SK-N-SH (cell line): ENCODE measurements at regions not wholly inside any gene's neighbourhood (a gene's known extent, or its start where the extent isn't known, plus 50 kb on each side); places are given as distances from the start of the nearest gene placed in this dataset.
"Not testable (repeated sequence)": the region's sequence is repeated elsewhere in the genome, so short reads cannot be mapped to it uniquely, and the experiment has no call there.

Source experiments
- CTCF ChIA-PET: fragments of 300-600, 350-600 bp; formaldehyde crosslinking; extraction: SDS; loops from one replicate; lab custom pipeline; 2021; lab: Yijun Ruan, JAX
- POLR2A ChIA-PET: fragments of 350-600 bp; sonication (Branson Sonifier 250); formaldehyde crosslinking; extraction: SDS; loops from one replicate; lab custom pipeline; 2020; ENCODE audit warnings: antibody characterized with exemption, inconsistent platforms; lab: Yijun Ruan, JAX
- DNase-seq: peaks from one replicate; pipeline ENCODE4 v3.0.0; 2012
- H2AFZ ChIP-seq: fragments of 200-600 bp; sonication (generic); 2 replicates; pipeline ENCODE4 v1.8.1; 2016; ENCODE audit warnings: antibody characterized with exemption, mild to moderate bottlenecking, low read depth
- H3F3A ChIP-seq: fragments of 200-600 bp; sonication (generic); replicated peaks from 2 replicates; pipeline ENCODE3; 2016; ENCODE audit warnings: antibody characterized with exemption, mild to moderate bottlenecking; ENCODE audit not compliant: insufficient read depth
- H3K27ac ChIP-seq, 2 experiments: fragments of 200-500 bp in 1 of 2; fragments of 200-600 bp in 1 of 2; sonication (Bioruptor generic) in 1 of 2; sonication (generic), shearing (Covaris generic) in 1 of 2; 2 replicates each; pipeline versions ENCODE4 v1.5.1 to v1.6.1; 2014 to 2016; ENCODE audit warnings: low read depth in 2 of 2, inconsistent platforms in 1 of 2, low read length in 1 of 2, mild to moderate bottlenecking in 1 of 2, mixed read lengths in 1 of 2
- H3K27me3 ChIP-seq: fragments of 200-600 bp; sonication (generic), shearing (Covaris generic); 2 replicates; pipeline ENCODE4 v1.6.1; 2016; ENCODE audit warnings: mixed run types; ENCODE audit not compliant: insufficient read depth
- H3K36me3 ChIP-seq, 2 experiments: fragments of 200-500 bp in 1 of 2; fragments of 200-600 bp in 1 of 2; sonication (Bioruptor generic) in 1 of 2; sonication (generic) in 1 of 2; replicated peaks in 1 of 2; 2 replicates each; pipeline versions ENCODE3 to v1.5.1; 2014 to 2016; ENCODE audit warnings: low read length in 1 of 2, mild to moderate bottlenecking in 1 of 2; ENCODE audit not compliant: insufficient read depth in 2 of 2, control insufficient read depth in 1 of 2
- H3K4me1 ChIP-seq, 2 experiments: fragments of 200-500 bp in 1 of 2; fragments of 200-600 bp in 1 of 2; sonication (Bioruptor generic) in 1 of 2; sonication (generic), shearing (Covaris generic) in 1 of 2; 2 replicates each; pipeline versions ENCODE4 v1.5.1 to v1.6.1; 2014 to 2016; ENCODE audit warnings: low read depth in 1 of 2, low read length in 1 of 2, mixed run types in 1 of 2; ENCODE audit not compliant: insufficient read depth in 2 of 2, control insufficient read depth in 1 of 2
- H3K4me2 ChIP-seq: fragments of 200-600 bp; sonication (generic), shearing (Covaris generic); 2 replicates; pipeline ENCODE4 v1.6.1; 2017; ENCODE audit warnings: mixed run types
- H3K4me3 ChIP-seq, 2 experiments: fragments of 200-500 bp in 1 of 2; fragments of 200-600 bp in 1 of 2; sonication (Bioruptor generic) in 1 of 2; sonication (generic), shearing (Covaris generic) in 1 of 2; 2 replicates each; pipeline versions ENCODE4 v1.5.1 to v1.8.1; 2014 to 2016; ENCODE audit warnings: low read depth in 2 of 2, inconsistent platforms in 1 of 2, low read length in 1 of 2, mild to moderate bottlenecking in 1 of 2, mixed read lengths in 1 of 2, moderate library complexity in 1 of 2
- H3K79me2 ChIP-seq: fragments of 200-600 bp; sonication (generic); 2 replicates; pipeline ENCODE4 v1.8.1; 2017; ENCODE audit warnings: mild to moderate bottlenecking; ENCODE audit not compliant: insufficient read depth
- H3K9ac ChIP-seq: fragments of 200-600 bp; sonication (generic); 2 replicates; pipeline ENCODE4 v1.6.1; 2017; ENCODE audit warnings: mixed run types
- H3K9me2 ChIP-seq: fragments of 200-600 bp; sonication (generic); 2 replicates; pipeline ENCODE4 v1.6.1; 2017; ENCODE audit warnings: mixed run types
- H3K9me3 ChIP-seq: fragments of 200-600 bp; sonication (generic); 2 replicates; pipeline ENCODE4 v1.6.1; 2017; ENCODE audit warnings: mixed run types, mild to moderate bottlenecking, moderate library complexity
- H4K20me1 ChIP-seq: fragments of 200-600 bp; sonication (generic); 2 replicates; pipeline ENCODE4 v1.6.1; 2017; ENCODE audit warnings: mild to moderate bottlenecking, mixed run types; ENCODE audit not compliant: insufficient read depth
- CHD2 ChIP-seq: fragments of 150-350 bp; IDR thresholded peaks from 2 replicates; pipeline ENCODE4 v1.6.1; 2018; ENCODE audit warnings: low read length; ENCODE audit not compliant: partially characterized antibody
- CTCF ChIP-seq: fragments of 200-600 bp; sonication (generic); IDR thresholded peaks from 2 replicates; pipeline ENCODE4 v1.6.1; 2017; ENCODE audit warnings: antibody characterized with exemption, mild to moderate bottlenecking, moderate library complexity
- ELF1 ChIP-seq: IDR thresholded peaks from 2 replicates; pipeline ENCODE4 v1.4.0; 2012
- EP300 ChIP-seq, 2 experiments: IDR thresholded peaks; 2 replicates each; pipeline versions ENCODE4 v1.4.0 to v1.6.1; 2012; ENCODE audit warnings: borderline replicate concordance in 1 of 2, low read depth in 1 of 2, low read length in 1 of 2
- GABPA ChIP-seq: IDR thresholded peaks from 2 replicates; pipeline ENCODE4 v1.4.0; 2012; ENCODE audit warnings: low read depth, mild to moderate bottlenecking
- GATA2 ChIP-seq: sonication (generic); formaldehyde crosslinking; IDR thresholded peaks from 2 replicates; pipeline ENCODE4 v1.5.0; 2020; ENCODE audit warnings: mild to moderate bottlenecking, missing genetic modification reagents
- JUND ChIP-seq: IDR thresholded peaks from 2 replicates; pipeline ENCODE4 v1.4.0; 2012
- MEF2A ChIP-seq: IDR thresholded peaks from 2 replicates; pipeline ENCODE4 v1.4.0; 2012; ENCODE audit warnings: low read depth, borderline replicate concordance
- NFIC ChIP-seq: IDR thresholded peaks from 2 replicates; pipeline ENCODE4 v1.4.0; 2012; ENCODE audit warnings: borderline replicate concordance
- PBX3 ChIP-seq: IDR thresholded peaks from 2 replicates; pipeline ENCODE4; 2012
- POLR2AphosphoS5 ChIP-seq: IDR thresholded peaks from 2 replicates; pipeline ENCODE4 v1.6.1; 2012; ENCODE audit warnings: low read depth, low read length
- RAD21 ChIP-seq: IDR thresholded peaks from 2 replicates; pipeline ENCODE4 v1.6.1; 2012; ENCODE audit warnings: mild to moderate bottlenecking, low read length
- RCOR1 ChIP-seq: fragments of 150-350 bp; IDR thresholded peaks from 2 replicates; pipeline ENCODE4 v1.6.1; 2017; ENCODE audit warnings: antibody characterized with exemption, low read length
- REST ChIP-seq: IDR thresholded peaks from 2 replicates; pipeline ENCODE4 v1.6.1; 2012; ENCODE audit warnings: mild to moderate bottlenecking, low read depth, low read length, moderate library complexity
- RXRA ChIP-seq: IDR thresholded peaks from 2 replicates; pipeline ENCODE4 v1.4.0; 2012; ENCODE audit warnings: low read depth, mild to moderate bottlenecking, borderline replicate concordance
- TAF1 ChIP-seq: IDR thresholded peaks from 2 replicates; pipeline ENCODE4 v1.6.1; 2012; ENCODE audit warnings: low read depth, mild to moderate bottlenecking, low read length, moderate library complexity, borderline replicate concordance
- USF1 ChIP-seq: IDR thresholded peaks from 2 replicates; pipeline ENCODE4 v1.4.0; 2012; ENCODE audit warnings: low read depth, borderline replicate concordance
- USF2 ChIP-seq: fragments of 150-350 bp; IDR thresholded peaks from 2 replicates; pipeline ENCODE4 v1.6.1; 2017; ENCODE audit warnings: antibody characterized with exemption, low read length, low read depth, borderline replicate concordance
- ZBTB33 ChIP-seq: IDR thresholded peaks from 2 replicates; pipeline ENCODE4 v1.4.0; 2012; ENCODE audit warnings: low read depth, borderline replicate concordance
- WGBS: methylation state at CpG from one replicate; pipeline ENCODE4 v1.1.6; 2017; ENCODE audit warnings: low lambda C conversion rate; 5-methylcytosine and 5-hydroxymethylcytosine counted together

- H4K20me1 ChIP-seq, result 0 out of 2 replicates have a peak, but pooled peaks cover 3% of the 10 kb centered on the region
- TF ChIP-seq CHD2, result no peak
- TF ChIP-seq RAD21, result no peak
- TF ChIP-seq POLR2AphosphoS5, result no peak
- no peak for TF ChIP-seq PBX3
- TF ChIP-seq RXRA, result no peak
- TF ChIP-seq GATA2, result no peak
- no peak for TF ChIP-seq EP300 (IDR thresholded peaks at IDR 0.05; ENCODE audit: borderline replicate concordance in 1 of 2, low read depth in 1 of 2, low read length in 1 of 2)
- no peak for TF ChIP-seq TAF1
- TF ChIP-seq USF2, result no peak
- no peak for TF ChIP-seq GABPA
- no peak for TF ChIP-seq ELF1
- no peak for TF ChIP-seq CTCF
- TF ChIP-seq NFIC, result no peak
- no peak for TF ChIP-seq USF1
- no peak for TF ChIP-seq JUND
- no peak for TF ChIP-seq ZBTB33
- no peak for TF ChIP-seq MEF2A
- no peak for TF ChIP-seq RCOR1
- TF ChIP-seq REST, result no peak
- no peaks in the 10 kb centered on the region for H3K79me2 ChIP-seq
- 0% methylated on average over 1 of the region's 1 CpG for WGBS
- DNase-seq, result no peak
- ChIA-PET POLR2A (no interaction called here), CTCF (no interaction called here)
- no peak overlapping the region for H3K27ac ChIP-seq
- H3K9ac ChIP-seq, result no peak overlapping the region
- H3K9me2 ChIP-seq, result no peaks in the 10 kb centered on the region
- H2AFZ ChIP-seq, result no peak overlapping the region
- no peak overlapping the region for H3K4me3 ChIP-seq
- H3F3A ChIP-seq, result no peaks in the 10 kb centered on the region
- H3K9me3 ChIP-seq, result no peaks in the 10 kb centered on the region
- H3K4me2 ChIP-seq, result no peak overlapping the region
- H3K4me1 ChIP-seq, result no peaks in the 10 kb centered on the region
- H3K27me3 ChIP-seq, result no peaks in the 10 kb centered on the region
- H3K36me3 ChIP-seq, result no peaks in the 10 kb centered on the region
Measured at GRCh38 chrX:35461164-35461563, 337.0 kb upstream of the MAGEB16 start.

- H3K27ac ChIP-seq, DNase-seq, H3K79me2 ChIP-seq, H3K4me3 ChIP-seq, H3K27me3 ChIP-seq, H2AFZ ChIP-seq, H3K9ac ChIP-seq, H3K9me3 ChIP-seq, H3K9me2 ChIP-seq, POLR2A ChIA-PET, CTCF ChIA-PET, H3K36me3 ChIP-seq, H3F3A ChIP-seq, H3K4me1 ChIP-seq, H4K20me1 ChIP-seq, H3K4me2 ChIP-seq: not testable (repeated sequence)
- 0% methylated on average over 7 of the region's 7 CpGs for WGBS
Measured at GRCh38 chrX:35496671-35497070, 301.5 kb upstream of the MAGEB16 start.
